ENCODE measurements at regions not wholly inside any gene's neighbourhood (a gene's known extent, or its start where the extent isn't known, plus 50 kb on each side); places are given as distances from the start of the nearest gene placed in this dataset.
"Not testable (repeated sequence)": the region's sequence is repeated elsewhere in the genome, so short reads cannot be mapped to it uniquely, and the experiment has no call there.

DNA sequence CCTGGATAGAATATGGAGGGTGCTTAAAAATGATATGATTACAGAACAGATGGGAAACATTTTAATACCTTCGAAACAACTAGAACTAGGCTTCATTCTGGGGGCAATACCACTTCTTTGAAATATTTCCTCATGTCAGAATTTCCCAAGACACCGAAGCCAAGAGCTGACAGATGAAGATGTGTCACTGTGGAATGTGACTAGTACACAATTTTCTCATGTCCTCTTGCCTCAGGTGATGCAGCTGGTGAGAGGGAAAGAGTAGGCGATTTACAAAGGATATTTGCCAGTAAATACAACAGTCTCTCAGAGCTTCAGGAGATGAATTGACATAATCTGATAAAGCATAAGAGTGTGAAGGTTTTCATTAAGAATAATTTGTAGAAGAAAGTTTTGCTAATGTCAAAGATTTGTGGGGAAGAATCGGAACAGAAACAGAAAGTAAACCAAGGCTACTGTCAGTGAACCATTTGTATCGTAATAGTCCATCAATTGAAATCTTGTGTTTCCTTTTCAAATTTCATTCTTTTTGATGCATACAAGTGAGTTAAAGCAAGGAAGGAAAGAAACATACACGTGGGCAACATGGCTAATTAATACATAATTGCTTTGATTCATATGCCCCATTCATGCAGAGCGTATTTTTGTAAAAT, 164.7 kb upstream of the CCN2 start:
- Histone ChIP-seq H3K9me3 (replicated peaks in 1 of 2; ENCODE audit: control insufficient read depth in 1 of 2, insufficient read depth in 1 of 2, low read length in 2 of 2) (peaks cover 0 to under 1% of the 10 kb centered on the region in 2 donors), H3K9ac (ENCODE audit: insufficient read depth, low read length, poor library complexity, severe bottlenecking) (no peak overlapping the region), H4K20me1 (ENCODE audit: insufficient read depth, low read length) (no peaks in the 10 kb centered on the region), H2AFZ (ENCODE audit: insufficient read depth, low read depth, low read length, poor library complexity, severe bottlenecking) (no peak overlapping the region), H3K27me3 (ENCODE audit: control insufficient read depth in 2 of 2, insufficient read depth in 2 of 2, low read length in 2 of 2) (no peaks in the 10 kb centered on the region), H3K27ac (ENCODE audit: low read depth in 1 of 2, low read length in 2 of 2) (no peak overlapping the region), H3K4me1 (ENCODE audit: control insufficient read depth in 1 of 2, insufficient read depth in 2 of 2, low read length in 2 of 2) (no peaks in the 10 kb centered on the region), H3K36me3 (replicated peaks in 1 of 2; ENCODE audit: control insufficient read depth in 1 of 2, insufficient read depth in 2 of 2, low read length in 2 of 2) (no peaks in the 10 kb centered on the region), H3K4me3 (replicated peaks in 1 of 3; ENCODE audit: low read depth in 2 of 3, low read length in 3 of 3) (no peak overlapping the region), H3K4me2 (replicated peaks; ENCODE audit: extremely low read depth, low read length, poor library complexity, severe bottlenecking) (no peak overlapping the region), H3K79me2 (ENCODE audit: insufficient read depth, low read length) (no peaks in the 10 kb centered on the region)
- no peak for DNase-seq
- no peak overlapping the region for H3K27ac Mint-ChIP-seq
- H3K4me3 Mint-ChIP-seq, result no peak overlapping the region
- intact Hi-C loops (cut with micrococcal nuclease), result no loop called here
- H3K27me3 Mint-ChIP-seq (ENCODE audit: low read depth in 3 of 3), result peaks cover 0 to 2% (median 0%) of the 10 kb centered on the region in 3 donors
- TF ChIP-seq, protein P1, sequence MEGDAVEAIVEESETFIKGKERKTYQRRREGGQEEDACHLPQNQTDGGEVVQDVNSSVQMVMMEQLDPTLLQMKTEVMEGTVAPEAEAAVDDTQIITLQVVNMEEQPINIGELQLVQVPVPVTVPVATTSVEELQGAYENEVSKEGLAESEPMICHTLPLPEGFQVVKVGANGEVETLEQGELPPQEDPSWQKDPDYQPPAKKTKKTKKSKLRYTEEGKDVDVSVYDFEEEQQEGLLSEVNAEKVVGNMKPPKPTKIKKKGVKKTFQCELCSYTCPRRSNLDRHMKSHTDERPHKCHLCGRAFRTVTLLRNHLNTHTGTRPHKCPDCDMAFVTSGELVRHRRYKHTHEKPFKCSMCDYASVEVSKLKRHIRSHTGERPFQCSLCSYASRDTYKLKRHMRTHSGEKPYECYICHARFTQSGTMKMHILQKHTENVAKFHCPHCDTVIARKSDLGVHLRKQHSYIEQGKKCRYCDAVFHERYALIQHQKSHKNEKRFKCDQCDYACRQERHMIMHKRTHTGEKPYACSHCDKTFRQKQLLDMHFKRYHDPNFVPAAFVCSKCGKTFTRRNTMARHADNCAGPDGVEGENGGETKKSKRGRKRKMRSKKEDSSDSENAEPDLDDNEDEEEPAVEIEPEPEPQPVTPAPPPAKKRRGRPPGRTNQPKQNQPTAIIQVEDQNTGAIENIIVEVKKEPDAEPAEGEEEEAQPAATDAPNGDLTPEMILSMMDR (IDR thresholded peaks at IDR 0.05), result no peak
- 100% methylated on average over 2 of the region's 7 CpGs for WGBS (ENCODE audit: insufficient coverage)
- H3K4me1 Mint-ChIP-seq, result no peaks in the 10 kb centered on the region
- H3K9me3 Mint-ChIP-seq, result peaks cover 0 to 12% (median 0%) of the 10 kb centered on the region in 7 donors
- no peaks in the 10 kb centered on the region for H3K36me3 Mint-ChIP-seq

DNA sequence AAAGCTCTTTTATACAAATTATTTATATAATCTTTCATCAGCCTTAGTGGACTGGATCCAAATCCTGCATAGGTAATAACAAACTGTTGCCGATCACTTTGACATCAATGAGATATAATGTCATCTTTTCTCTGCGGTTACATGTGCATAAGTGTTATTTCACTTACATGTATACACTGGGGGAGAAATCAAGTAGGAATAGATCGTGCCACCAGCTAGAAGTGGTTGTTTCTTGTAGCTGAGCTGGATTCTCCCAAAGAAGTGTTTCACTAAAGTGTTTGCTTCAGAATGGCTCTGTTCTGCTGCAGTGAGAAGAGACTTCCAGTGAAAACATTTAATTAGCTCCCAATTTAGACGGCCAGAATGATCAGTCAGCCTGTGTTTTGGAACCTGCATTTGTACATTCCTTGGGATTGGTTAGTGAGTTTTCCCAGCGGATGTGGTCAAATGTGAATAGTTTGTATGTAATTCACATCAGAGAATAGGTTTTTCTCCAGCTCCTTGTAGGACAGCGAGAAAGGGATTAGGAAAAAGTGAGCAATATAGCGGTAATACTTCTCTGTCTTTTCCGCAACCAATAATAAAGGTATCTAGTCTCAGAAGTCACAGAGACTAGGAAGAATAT, 163.1 kb upstream of the CCN2 start:
- no peaks in the 10 kb centered on the region for H4K20me1 ChIP-seq (ENCODE audit: insufficient read depth, low read length)
- H3K4me1 ChIP-seq (ENCODE audit: control insufficient read depth in 1 of 2, insufficient read depth in 2 of 2, low read length in 2 of 2), result no peaks in the 10 kb centered on the region
- TF ChIP-seq, protein P1 (IDR thresholded peaks at IDR 0.05), result no peak
- Mint-ChIP-seq H3K4me3 (no peak overlapping the region), H3K4me1 (no peaks in the 10 kb centered on the region), H3K27ac (no peak overlapping the region), H3K27me3 (ENCODE audit: low read depth in 3 of 3) (peaks cover 0 to 2% (median 0%) of the 10 kb centered on the region in 3 donors), H3K36me3 (no peaks in the 10 kb centered on the region), H3K9me3 (peaks cover 3 to 21% (median 11%) of the 10 kb centered on the region in 7 donors)
- no peak overlapping the region for H3K9ac ChIP-seq (ENCODE audit: insufficient read depth, low read length, poor library complexity, severe bottlenecking)
- no peak overlapping the region for H3K4me2 ChIP-seq (replicated peaks; ENCODE audit: extremely low read depth, low read length, poor library complexity, severe bottlenecking)
- H3K9me3 ChIP-seq (replicated peaks in 1 of 2; ENCODE audit: control insufficient read depth in 1 of 2, insufficient read depth in 1 of 2, low read length in 2 of 2), result peaks cover 9 to 15% of the 10 kb centered on the region in 2 donors
- no peaks in the 10 kb centered on the region for H3K36me3 ChIP-seq (replicated peaks in 1 of 2; ENCODE audit: control insufficient read depth in 1 of 2, insufficient read depth in 2 of 2, low read length in 2 of 2)
- 94% methylated on average over 2 of the region's 8 CpGs for WGBS (ENCODE audit: insufficient coverage)
- no peak overlapping the region for H3K27ac ChIP-seq (ENCODE audit: low read depth in 1 of 2, low read length in 2 of 2)
- no peaks in the 10 kb centered on the region for H3K79me2 ChIP-seq (ENCODE audit: insufficient read depth, low read length)
- DNase-seq, result no peak
- H3K4me3 ChIP-seq (replicated peaks in 1 of 3; ENCODE audit: low read depth in 2 of 3, low read length in 3 of 3), result no peak overlapping the region
- H2AFZ ChIP-seq (ENCODE audit: insufficient read depth, low read depth, low read length, poor library complexity, severe bottlenecking), result no peak overlapping the region
- intact Hi-C loops (cut with micrococcal nuclease), result no loop called here
- H3K27me3 ChIP-seq (ENCODE audit: control insufficient read depth in 2 of 2, insufficient read depth in 2 of 2, low read length in 2 of 2), result no peaks in the 10 kb centered on the region

DNA sequence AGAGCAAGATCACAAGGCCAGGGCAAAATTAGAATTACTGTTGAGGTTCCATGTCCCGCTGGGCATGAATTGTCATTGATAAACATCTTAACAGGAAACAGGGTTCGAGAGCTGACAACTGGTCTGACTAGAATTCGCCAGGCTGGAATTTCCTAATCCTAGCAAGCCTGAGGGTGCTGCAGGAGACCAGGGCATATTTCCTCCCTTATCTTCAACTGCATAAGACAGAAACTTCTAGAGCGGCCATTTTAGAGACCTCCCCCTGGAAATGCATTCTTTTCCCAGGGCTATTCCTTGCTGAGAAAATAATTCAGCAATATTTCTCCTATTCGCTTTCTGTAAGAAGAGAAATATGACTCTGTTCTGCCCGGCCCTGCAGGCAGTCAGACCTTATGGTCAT, 158.6 kb upstream of the CCN2 start:
- H3K9ac ChIP-seq (ENCODE audit: insufficient read depth, low read length, poor library complexity, severe bottlenecking); H3K36me3 Mint-ChIP-seq; DNase-seq; H3K27ac ChIP-seq (ENCODE audit: low read depth in 1 of 2, low read length in 2 of 2); H3K36me3 ChIP-seq (replicated peaks in 1 of 2; ENCODE audit: control insufficient read depth in 1 of 2, insufficient read depth in 2 of 2, low read length in 2 of 2); H3K4me1 ChIP-seq (ENCODE audit: control insufficient read depth in 1 of 2, insufficient read depth in 2 of 2, low read length in 2 of 2); H3K27ac Mint-ChIP-seq; H4K20me1 ChIP-seq (ENCODE audit: insufficient read depth, low read length); H3K79me2 ChIP-seq (ENCODE audit: insufficient read depth, low read length); H3K4me1 Mint-ChIP-seq; H3K4me2 ChIP-seq (replicated peaks; ENCODE audit: extremely low read depth, low read length, poor library complexity, severe bottlenecking); intact Hi-C loops (cut with micrococcal nuclease); H3K27me3 Mint-ChIP-seq (ENCODE audit: low read depth in 3 of 3); H3K27me3 ChIP-seq (ENCODE audit: control insufficient read depth in 2 of 2, insufficient read depth in 2 of 2, low read length in 2 of 2); H3K4me3 ChIP-seq (replicated peaks in 1 of 3; ENCODE audit: low read depth in 2 of 3, low read length in 3 of 3); H3K4me3 Mint-ChIP-seq; H2AFZ ChIP-seq (ENCODE audit: insufficient read depth, low read depth, low read length, poor library complexity, severe bottlenecking): not testable (repeated sequence)
- peaks cover 6 to 29% (median 21%) of the 10 kb centered on the region in 7 donors for H3K9me3 Mint-ChIP-seq
- WGBS (ENCODE audit: insufficient coverage), result 87% methylated on average over 4 of the region's 6 CpGs
- peaks cover 23 to 28% of the 10 kb centered on the region in 2 donors for H3K9me3 ChIP-seq (replicated peaks in 1 of 2; ENCODE audit: control insufficient read depth in 1 of 2, insufficient read depth in 1 of 2, low read length in 2 of 2)

Data from CD14-positive monocyte (primary cell).